SK-N-SH treated with all-trans-retinoic acid at 6 μM for 48 hours (cell line): ENCODE measurements at regions not wholly inside any gene's neighbourhood (a gene's known extent, or its start where the extent isn't known, plus 50 kb on each side); places are given as distances from the start of the nearest gene placed in this dataset.

Source experiments
- BACH2 ChIP-seq: fragments of 250-450 bp; sonication (Bioruptor Pico); IDR thresholded peaks from 2 replicates; pipeline ENCODE4 v1.9.0; 2021; ENCODE audit warnings: mild to moderate bottlenecking, borderline replicate concordance
- OSR1 ChIP-seq: fragments of 250-450 bp; sonication (Bioruptor Pico); IDR thresholded peaks from 2 replicates; pipeline ENCODE4 v1.8.0; 2022; ENCODE audit warnings: moderate library complexity, mild to moderate bottlenecking, inconsistent platforms

DNA sequence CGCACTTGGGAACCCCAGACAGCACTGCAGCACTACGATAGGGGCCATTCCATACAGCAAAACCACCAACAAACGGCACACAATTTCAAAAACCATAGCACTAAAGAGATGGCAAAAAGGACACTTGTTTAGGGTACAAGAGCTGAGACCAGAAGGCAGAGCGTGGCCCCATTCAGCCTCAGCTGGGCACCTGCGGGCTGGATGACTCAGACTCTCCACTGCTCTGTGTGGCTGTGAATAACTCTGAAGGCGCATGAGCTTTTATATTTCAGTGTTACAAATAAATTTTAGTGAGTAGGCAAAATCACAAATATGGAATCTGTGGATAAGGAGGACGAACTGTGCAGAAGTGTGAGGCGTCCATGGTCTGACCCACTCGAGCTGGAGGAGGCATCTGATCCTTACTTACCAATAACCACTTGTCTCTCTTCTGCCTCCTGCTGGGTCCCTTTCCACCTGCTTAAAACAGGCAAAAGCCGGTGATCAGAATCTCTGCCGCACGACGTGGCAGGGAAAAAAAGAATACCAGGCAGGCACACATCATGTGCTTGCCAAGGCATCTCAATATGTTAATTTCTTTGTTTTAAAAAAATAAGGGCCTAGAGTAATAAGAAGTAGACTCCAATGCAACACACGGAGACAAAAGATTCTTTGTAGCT, 325.7 kb downstream of the SHANK2 start:
- TF ChIP-seq BACH2 (CRISPR knock-in tag) = no peak
- TF ChIP-seq OSR1 (CRISPR knock-in tag) = no peak
